LNCAP (cell line): ENCODE measurements at regions not wholly inside any gene's neighbourhood (a gene's known extent, or its start where the extent isn't known, plus 50 kb on each side); places are given as distances from the start of the nearest gene placed in this dataset.

Source experiments
- TF ChIP-seq, protein P1 (sequence below): fragments of 450-650 bp; IDR thresholded peaks from 2 replicates; pipeline ENCODE4 v1.5.1; 2017; ENCODE audit warnings: mild to moderate bottlenecking

DNA sequence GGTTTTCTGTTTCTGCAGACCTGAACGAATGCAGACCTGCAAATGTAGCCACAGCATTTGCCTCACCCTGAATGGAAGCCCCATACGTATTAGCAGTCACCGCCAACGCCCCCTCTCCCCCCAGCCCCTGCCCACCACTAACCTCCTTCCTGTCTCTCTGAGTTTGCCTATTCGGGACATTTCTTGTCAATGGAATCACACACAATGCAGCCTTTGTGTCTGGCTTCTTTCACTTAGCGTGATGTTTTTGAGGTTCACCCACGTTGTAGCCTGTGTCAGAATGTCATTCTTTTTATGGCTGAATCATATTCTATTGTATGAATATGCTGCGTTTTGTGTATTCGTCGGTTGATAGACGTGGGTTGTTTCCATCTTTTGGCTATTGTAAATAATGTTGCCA, 178.6 kb downstream of the AACS start:
- TF ChIP-seq, protein P1, sequence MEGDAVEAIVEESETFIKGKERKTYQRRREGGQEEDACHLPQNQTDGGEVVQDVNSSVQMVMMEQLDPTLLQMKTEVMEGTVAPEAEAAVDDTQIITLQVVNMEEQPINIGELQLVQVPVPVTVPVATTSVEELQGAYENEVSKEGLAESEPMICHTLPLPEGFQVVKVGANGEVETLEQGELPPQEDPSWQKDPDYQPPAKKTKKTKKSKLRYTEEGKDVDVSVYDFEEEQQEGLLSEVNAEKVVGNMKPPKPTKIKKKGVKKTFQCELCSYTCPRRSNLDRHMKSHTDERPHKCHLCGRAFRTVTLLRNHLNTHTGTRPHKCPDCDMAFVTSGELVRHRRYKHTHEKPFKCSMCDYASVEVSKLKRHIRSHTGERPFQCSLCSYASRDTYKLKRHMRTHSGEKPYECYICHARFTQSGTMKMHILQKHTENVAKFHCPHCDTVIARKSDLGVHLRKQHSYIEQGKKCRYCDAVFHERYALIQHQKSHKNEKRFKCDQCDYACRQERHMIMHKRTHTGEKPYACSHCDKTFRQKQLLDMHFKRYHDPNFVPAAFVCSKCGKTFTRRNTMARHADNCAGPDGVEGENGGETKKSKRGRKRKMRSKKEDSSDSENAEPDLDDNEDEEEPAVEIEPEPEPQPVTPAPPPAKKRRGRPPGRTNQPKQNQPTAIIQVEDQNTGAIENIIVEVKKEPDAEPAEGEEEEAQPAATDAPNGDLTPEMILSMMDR, result no peak

DNA sequence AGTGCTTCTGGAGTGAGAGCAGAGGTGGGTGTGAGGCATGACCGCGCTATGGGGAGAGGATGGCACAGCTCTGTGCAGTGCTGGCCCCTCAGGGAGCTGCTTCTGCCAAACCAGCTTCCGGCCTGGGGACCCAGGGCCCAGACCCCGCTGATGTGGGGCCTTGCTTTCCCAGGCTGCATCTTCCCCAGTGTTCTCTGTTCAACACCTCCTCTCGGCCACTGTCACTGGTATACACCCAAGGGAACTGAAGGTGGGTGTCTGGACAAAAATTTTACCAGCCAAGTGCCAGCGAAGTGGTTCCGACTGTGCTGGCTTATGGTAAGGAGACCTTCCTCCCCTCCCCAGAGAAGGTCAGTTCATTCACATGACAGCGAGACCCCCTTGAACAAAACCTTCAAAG, 179.1 kb downstream of the AACS start:
- TF ChIP-seq, protein P1, result no peak

DNA sequence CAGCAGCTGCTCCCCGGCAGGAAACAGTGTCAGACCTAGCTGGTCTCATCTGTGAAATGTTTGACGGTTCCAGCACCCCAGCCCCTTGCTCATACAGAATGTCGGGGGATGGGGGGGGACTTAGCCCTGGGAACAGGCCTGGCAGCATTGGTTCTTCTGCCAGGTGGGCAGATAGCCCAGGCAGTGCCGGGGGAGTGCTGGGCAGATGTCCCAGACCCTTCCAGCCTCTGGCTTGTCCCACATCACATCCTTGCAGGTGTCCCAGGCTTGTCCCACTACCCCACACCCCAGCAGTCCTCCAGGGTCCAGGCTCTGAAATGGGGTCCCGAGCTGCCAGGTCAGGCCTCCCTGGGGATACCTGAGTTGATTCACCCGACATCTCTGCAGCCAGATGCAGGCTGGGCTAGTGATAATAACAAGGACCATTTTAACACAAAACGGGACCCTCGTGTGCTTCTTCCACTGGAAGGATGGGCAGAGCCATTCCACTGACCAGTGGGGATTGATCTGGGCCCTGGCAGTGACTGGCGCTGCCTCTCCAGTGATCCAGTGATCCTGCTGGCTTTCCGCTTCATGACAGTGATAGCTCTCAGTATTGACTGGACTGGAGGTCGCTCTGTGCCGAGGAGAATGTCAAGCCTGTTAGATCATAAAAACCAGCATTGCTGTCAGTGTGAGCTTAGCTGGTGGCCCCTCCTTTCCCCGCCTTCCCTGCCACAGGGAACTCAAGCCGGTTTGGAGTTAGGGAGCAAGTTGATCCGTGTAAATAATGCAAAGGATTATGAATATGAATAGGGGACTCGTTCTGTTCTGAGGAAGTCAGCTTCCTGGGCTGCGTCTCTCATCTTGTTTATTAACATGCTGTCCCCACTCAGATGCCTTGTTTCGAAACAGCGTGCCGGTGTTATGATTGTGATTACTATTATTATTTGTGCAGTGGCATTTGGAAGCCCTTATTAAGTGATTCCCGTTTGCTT, 180.6 kb downstream of the AACS start:
- TF ChIP-seq, protein P1, result no peak

DNA sequence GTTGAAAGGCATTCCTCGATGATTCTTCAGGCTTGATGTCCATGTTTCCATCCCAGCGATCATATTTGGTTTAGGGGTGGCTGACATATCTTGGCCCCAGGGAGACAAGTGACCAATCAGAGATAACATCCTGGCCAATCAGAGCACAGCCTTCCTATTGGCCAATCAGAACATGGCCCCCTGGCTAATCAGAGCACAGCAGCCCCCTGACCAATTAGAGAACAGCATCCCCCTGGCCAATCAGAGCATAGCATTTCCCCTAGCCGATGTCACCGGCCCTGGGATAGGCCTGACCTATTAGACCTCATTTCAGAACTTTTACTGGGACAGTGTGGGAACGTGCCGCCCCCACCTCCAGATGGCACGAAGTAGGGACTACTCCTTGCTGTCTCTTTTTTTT, 182.2 kb downstream of the AACS start:
- TF ChIP-seq, protein P1, result no peak

DNA sequence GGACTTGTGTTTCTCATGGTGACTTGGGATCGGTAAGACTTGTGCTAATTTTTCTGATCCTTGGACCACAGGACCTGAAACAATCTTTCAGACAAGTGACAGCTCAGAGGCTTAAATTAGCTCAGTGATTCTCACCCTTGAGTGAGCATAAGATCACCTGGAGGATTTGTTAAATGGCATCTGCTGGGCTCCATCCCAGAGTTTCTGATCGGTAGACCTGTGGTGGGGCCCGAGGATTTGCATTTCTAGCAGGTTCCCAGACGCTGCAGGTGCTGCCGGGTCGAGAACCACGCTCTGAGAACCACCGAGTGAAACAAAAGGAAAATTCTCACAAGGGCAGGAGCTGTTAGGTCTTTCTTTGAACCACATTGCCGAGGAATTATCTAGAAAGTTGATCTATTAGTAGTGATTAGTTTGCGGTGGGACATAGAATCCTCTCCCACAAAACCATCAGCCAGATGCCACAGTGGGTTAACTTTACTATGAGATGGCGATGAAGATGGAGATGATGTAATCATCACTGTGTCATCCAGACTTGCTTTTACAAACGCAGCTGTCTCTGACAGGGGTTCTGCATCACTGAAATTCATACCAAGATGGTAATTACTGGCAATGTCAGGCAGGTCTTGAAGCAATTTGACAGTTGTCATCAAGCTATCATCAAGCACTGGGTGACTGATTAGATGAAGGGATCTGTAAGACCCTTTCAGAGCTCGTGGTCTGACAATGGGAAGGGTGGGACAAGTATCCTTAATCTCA, 184.0 kb downstream of the AACS start:
- TF ChIP-seq, protein P1, result no peak

DNA sequence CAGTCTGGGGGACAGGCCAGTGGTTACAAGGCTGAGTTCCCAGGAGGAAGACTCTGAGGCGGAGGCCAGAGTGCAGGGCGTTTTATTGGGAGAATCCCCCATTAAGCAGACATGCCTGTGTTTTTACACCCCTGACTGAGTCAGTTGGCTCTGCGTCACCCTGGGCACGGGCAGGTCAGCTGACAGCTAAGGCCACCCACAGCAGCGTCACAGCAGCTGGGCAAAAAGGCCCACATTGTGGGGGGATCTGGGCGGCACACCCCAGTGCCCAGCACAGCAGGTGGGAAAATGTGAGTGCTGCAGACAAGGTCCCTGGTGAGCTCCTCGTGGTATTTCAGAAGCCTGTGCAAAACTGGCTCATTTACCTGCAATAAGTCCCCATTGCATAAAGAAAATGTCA, 184.7 kb downstream of the AACS start:
- TF ChIP-seq, protein P1, result no peak

DNA sequence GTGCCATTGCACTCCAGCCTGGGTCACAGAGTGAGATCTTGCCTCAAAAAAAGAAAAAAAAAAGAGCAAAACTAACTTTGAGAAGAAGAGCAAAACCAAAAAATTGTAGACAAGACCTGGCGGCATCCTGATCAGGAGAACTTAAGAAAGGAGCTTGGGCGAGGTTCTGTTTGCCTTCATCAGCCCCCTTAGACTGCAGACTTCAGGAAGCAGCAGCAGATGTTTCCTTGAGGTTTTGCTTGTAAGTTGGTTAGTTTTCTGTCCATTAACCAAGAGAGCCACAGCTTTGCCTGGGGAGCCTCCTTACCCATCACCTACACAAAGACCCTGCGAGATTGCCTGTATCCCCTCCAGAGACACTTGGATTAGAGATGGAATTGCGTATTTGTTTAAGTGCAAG, 189.0 kb downstream of the AACS start:
- TF ChIP-seq, protein P1, result no peak
